Neuronal stem cell (in vitro differentiated cells): ENCODE measurements at regions not wholly inside any gene's neighbourhood (a gene's known extent, or its start where the extent isn't known, plus 50 kb on each side); places are given as distances from the start of the nearest gene placed in this dataset.
A peak's percentile ranks its signal among the peaks of the same experiment; 100 is the strongest.

Experiments
- DNase-seq: peaks from one replicate; pipeline ENCODE4 v3.0.0-alpha.2; 2013; ENCODE audit warnings: low spot score
- H2AFZ ChIP-seq: one replicate; pipeline ENCODE4 v1.6.1; 2013; ENCODE audit warnings: mild to moderate bottlenecking, low read length, inconsistent platforms
- H2AK5ac ChIP-seq: 2 replicates; pipeline ENCODE4 v1.6.1; 2013; ENCODE audit warnings: low read depth, mild to moderate bottlenecking, inconsistent platforms, low read length, moderate library complexity, mixed read lengths
- H2BK120ac ChIP-seq: 2 replicates; pipeline ENCODE4 v1.6.1; 2013; ENCODE audit warnings: low read depth, mild to moderate bottlenecking, inconsistent platforms, low read length, moderate library complexity, mixed read lengths
- H2BK12ac ChIP-seq: one replicate; pipeline ENCODE4 v1.6.1; 2013; ENCODE audit warnings: low read length, inconsistent platforms
- H2BK15ac ChIP-seq: 2 replicates; pipeline ENCODE4 v1.6.1; 2013; ENCODE audit warnings: mild to moderate bottlenecking, low read length, inconsistent platforms, mixed read lengths
- H2BK5ac ChIP-seq: one replicate; pipeline ENCODE4 v1.6.1; 2013; ENCODE audit warnings: inconsistent platforms, mild to moderate bottlenecking, low read length, moderate library complexity
- H3K14ac ChIP-seq: one replicate; pipeline ENCODE4 v1.6.1; 2013; ENCODE audit warnings: low read length, inconsistent platforms
- H3K18ac ChIP-seq: 2 replicates; pipeline ENCODE4 v1.6.1; 2013; ENCODE audit warnings: low read length, inconsistent platforms
- H3K23ac ChIP-seq: 2 replicates; pipeline ENCODE4 v1.6.1; 2013; ENCODE audit warnings: low read depth, mild to moderate bottlenecking, mixed read lengths, low read length, inconsistent platforms; ENCODE audit not compliant: poor library complexity
- H3K27ac ChIP-seq: replicated peaks from 3 replicates; pipeline ENCODE4 v1.5.1; 2013; ENCODE audit warnings: low read length, inconsistent platforms
- H3K27me3 ChIP-seq, 3 experiments: 2 replicates each; pipeline ENCODE4 v1.6.1; 2013; ENCODE audit warnings: low read length in 3 of 3, mild to moderate bottlenecking in 2 of 3, inconsistent platforms in 1 of 3, low read depth in 1 of 3, mixed read lengths in 1 of 3, moderate library complexity in 1 of 3; ENCODE audit not compliant: control insufficient read depth in 3 of 3, insufficient read depth in 3 of 3
- H3K36me3 ChIP-seq, 2 donors: replicated peaks in 1 of 2; 2 replicates each; pipeline ENCODE4 v1.6.1; 2013; ENCODE audit warnings: low read length in 2 of 2; ENCODE audit not compliant: control insufficient read depth in 2 of 2, insufficient read depth in 2 of 2
- H3K4ac ChIP-seq: 2 replicates; pipeline ENCODE4 v1.6.1; 2013; ENCODE audit warnings: inconsistent platforms, mild to moderate bottlenecking, low read length, moderate library complexity
- H3K4me1 ChIP-seq, 2 donors: 1 replicate in 1 of 2; 2 replicates in 1 of 2; pipeline ENCODE4 v1.6.1; 2013; ENCODE audit warnings: low read length in 2 of 2, low read depth in 1 of 2; ENCODE audit not compliant: control insufficient read depth in 2 of 2, insufficient read depth in 1 of 2
- H3K4me2 ChIP-seq: one replicate; pipeline ENCODE4 v1.6.1; 2013; ENCODE audit warnings: mild to moderate bottlenecking, low read length, inconsistent platforms; ENCODE audit not compliant: insufficient read depth, poor library complexity, severe bottlenecking
- H3K4me3 ChIP-seq, 2 donors: 2 replicates each; pipeline ENCODE4 v1.5.1; 2013; ENCODE audit warnings: low read length in 2 of 2, mild to moderate bottlenecking in 2 of 2, inconsistent platforms in 1 of 2, moderate library complexity in 1 of 2
- H3K79me1 ChIP-seq: one replicate; pipeline ENCODE4 v1.6.1; 2013; ENCODE audit warnings: low read depth, mild to moderate bottlenecking, inconsistent platforms, low read length, moderate library complexity
- H3K9ac ChIP-seq: one replicate; pipeline ENCODE4 v1.6.1; 2013; ENCODE audit warnings: mild to moderate bottlenecking, low read depth, low read length, inconsistent platforms; ENCODE audit not compliant: poor library complexity
- H3K9me3 ChIP-seq, 2 donors: replicated peaks in 1 of 2; 2 replicates each; pipeline versions ENCODE3 to v1.6.1; 2013; ENCODE audit warnings: low read length in 2 of 2, mild to moderate bottlenecking in 2 of 2, inconsistent platforms in 1 of 2, low read depth in 1 of 2, mixed read lengths in 1 of 2, moderate library complexity in 1 of 2; ENCODE audit not compliant: control insufficient read depth in 2 of 2, insufficient read depth in 1 of 2
- H4K8ac ChIP-seq: one replicate; pipeline ENCODE4 v1.6.1; 2013; ENCODE audit warnings: low read depth, mild to moderate bottlenecking, inconsistent platforms, low read length, moderate library complexity
- H4K91ac ChIP-seq: one replicate; pipeline ENCODE4 v1.6.1; 2013; ENCODE audit warnings: low read length, low read depth, mild to moderate bottlenecking, inconsistent platforms; ENCODE audit not compliant: poor library complexity
- WGBS, 2 donors: extraction: QIAGEN DNeasy Blood & Tissue Kit; methylation state at CpG; one replicate each; pipeline ENCODE4 v1.1.7; 2013; ENCODE audit warnings: missing lambda C conversion rate in 2 of 2, mixed read lengths in 1 of 2; ENCODE audit not compliant: insufficient read length in 2 of 2, insufficient replicate concordance in 1 of 2; ENCODE audit errors: extremely low coverage in 2 of 2; 5-methylcytosine and 5-hydroxymethylcytosine counted together

GRCh38 chr2:12381543-12382325 is 335.0 kb upstream of the TRIB2 start:
- no peak overlapping the region for H3K18ac ChIP-seq
- no peak overlapping the region for H2BK15ac ChIP-seq
- H2BK120ac ChIP-seq: no peak overlapping the region
- no peaks in the 10 kb centered on the region for H3K79me1 ChIP-seq
- WGBS, 2 donors: no CpG with 5 or more reads among the region's 2 CpGs
- no peak overlapping the region for H3K4me2 ChIP-seq
- peaks cover 0 to 15% of the 10 kb centered on the region in 2 donors for H3K9me3 ChIP-seq
- peaks cover 3 to 14% of the 10 kb centered on the region in 2 donors for H3K4me1 ChIP-seq
- H3K36me3 ChIP-seq: no peaks in the 10 kb centered on the region
- H3K27ac ChIP-seq: no peak overlapping the region
- H3K4ac ChIP-seq: no peak overlapping the region
- H2BK12ac ChIP-seq: no peak overlapping the region
- H3K23ac ChIP-seq: no peak overlapping the region
- DNase-seq: peak; percentile 24
- no peak overlapping the region for H3K14ac ChIP-seq
- no peak overlapping the region for H2AK5ac ChIP-seq
- H3K4me3 ChIP-seq: no peak overlapping the region
- H3K27me3 ChIP-seq: no peaks in the 10 kb centered on the region
- H2AFZ ChIP-seq: no peak overlapping the region
- no peak overlapping the region for H4K91ac ChIP-seq
- no peak overlapping the region for H4K8ac ChIP-seq
- H2BK5ac ChIP-seq: no peak overlapping the region
- no peak overlapping the region for H3K9ac ChIP-seq

- no peak overlapping the region for H3K23ac ChIP-seq
- no CpG with 5 or more reads among the region's 4 CpGs for WGBS, 2 donors
Measured at GRCh38 chr2:12382366-12382765, 334.4 kb upstream of the TRIB2 start.

GRCh38 chr2:12389344-12390045 is 327.2 kb upstream of the TRIB2 start:
- H4K91ac ChIP-seq: no peak overlapping the region
- no CpG with 5 or more reads among the region's 9 CpGs for WGBS, 2 donors
- H3K4me3 ChIP-seq: no peak overlapping the region
- H3K79me1 ChIP-seq: no peaks in the 10 kb centered on the region
- H2AK5ac ChIP-seq: no peak overlapping the region
- H3K27me3 ChIP-seq: no peaks in the 10 kb centered on the region
- no peak overlapping the region for H2BK15ac ChIP-seq
- H3K9me3 ChIP-seq: peaks cover 0 to 4% of the 10 kb centered on the region in 2 donors
- H2BK12ac ChIP-seq: no peak overlapping the region
- H3K23ac ChIP-seq: no peak overlapping the region
- no peak overlapping the region for H2BK120ac ChIP-seq
- H3K27ac ChIP-seq: no peak overlapping the region
- H3K4ac ChIP-seq: no peak overlapping the region
- H2AFZ ChIP-seq: no peak overlapping the region
- no peaks in the 10 kb centered on the region for H3K4me1 ChIP-seq
- H4K8ac ChIP-seq: no peak overlapping the region
- H2BK5ac ChIP-seq: no peak overlapping the region
- H3K14ac ChIP-seq: no peak overlapping the region
- no peak overlapping the region for H3K18ac ChIP-seq
- H3K4me2 ChIP-seq: no peak overlapping the region
- DNase-seq: no peak
- no peak overlapping the region for H3K9ac ChIP-seq
- H3K36me3 ChIP-seq: no peaks in the 10 kb centered on the region

More at GRCh38 chr2:12382366-12382765, 334.4 kb upstream of the TRIB2 start:
- Histone ChIP-seq H4K8ac (no peak overlapping the region), H3K36me3 (no peaks in the 10 kb centered on the region), H3K14ac (no peak overlapping the region), H3K4ac (no peak overlapping the region), H3K4me1 (peaks cover 3 to 14% of the 10 kb centered on the region in 2 donors), H2BK120ac (no peak overlapping the region), H3K27ac (no peak overlapping the region), H2BK15ac (no peak overlapping the region), H3K9ac (no peak overlapping the region), H2AFZ (no peak overlapping the region), H2BK5ac (no peak overlapping the region), H2AK5ac (no peak overlapping the region), H3K18ac (no peak overlapping the region), H3K4me3 (no peak overlapping the region), H3K79me1 (no peaks in the 10 kb centered on the region), H4K91ac (no peak overlapping the region), H3K4me2 (no peak overlapping the region), H3K9me3 (peaks cover 0 to 17% of the 10 kb centered on the region in 2 donors), H3K27me3 (no peaks in the 10 kb centered on the region), H2BK12ac (no peak overlapping the region)
- no peak for DNase-seq

- Histone ChIP-seq H2AK5ac (no peak overlapping the region), H3K4ac (no peak overlapping the region), H2AFZ (no peak overlapping the region), H2BK5ac (no peak overlapping the region), H2BK12ac (no peak overlapping the region), H3K9ac (no peak overlapping the region), H2BK15ac (no peak overlapping the region), H4K91ac (no peak overlapping the region), H2BK120ac (no peak overlapping the region), H3K4me1 (no peaks in the 10 kb centered on the region), H3K27ac (no peak overlapping the region), H3K4me2 (no peak overlapping the region), H3K4me3 (no peak overlapping the region), H3K18ac (no peak overlapping the region), H3K9me3 (peaks cover 0 to 4% of the 10 kb centered on the region in 2 donors), H4K8ac (no peak overlapping the region), H3K23ac (no peak overlapping the region), H3K36me3 (no peaks in the 10 kb centered on the region), H3K14ac (no peak overlapping the region), H3K79me1 (no peaks in the 10 kb centered on the region), H3K27me3 (no peaks in the 10 kb centered on the region)
- no CpG with 5 or more reads among the region's 2 CpGs for WGBS, 2 donors
- DNase-seq: no peak
Measured at GRCh38 chr2:12391116-12391515, 325.6 kb upstream of the TRIB2 start.
